HG03565 (cell line): ENCODE measurements at regions not wholly inside any gene's neighbourhood (a gene's known extent, or its start where the extent isn't known, plus 50 kb on each side); places are given as distances from the start of the nearest gene placed in this dataset.
A peak's percentile ranks its signal among the peaks of the same experiment; 100 is the strongest.
"Not testable (repeated sequence)": the region's sequence is repeated elsewhere in the genome, so short reads cannot be mapped to it uniquely, and the experiment has no call there.

Experiments
- ATAC-seq: cut with Tn5 transposase; IDR thresholded peaks from one replicate; pipeline ENCODE4 v1.9.1; 2021; ENCODE audit warnings: mild to moderate bottlenecking, moderate library complexity; ENCODE audit not compliant: unreplicated experiment

DNA sequence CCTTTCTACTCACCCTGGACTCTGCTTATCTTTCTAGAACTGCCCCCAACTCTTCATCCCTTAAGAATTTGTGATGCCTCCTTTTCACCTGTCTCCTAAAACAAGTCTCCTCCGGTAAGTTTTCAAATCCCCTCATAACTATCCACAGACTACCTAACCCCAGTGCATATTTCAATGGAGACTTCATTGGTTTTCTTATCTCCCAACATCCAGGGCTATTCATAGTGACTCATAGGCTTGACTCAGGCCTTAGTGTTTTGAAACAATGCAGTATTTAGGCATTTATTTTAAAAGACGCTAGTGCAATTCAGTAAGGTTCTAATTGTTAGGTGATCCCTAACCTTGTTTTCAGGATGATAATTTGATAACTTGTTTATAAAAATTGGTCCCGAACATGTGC lies 399.2 kb downstream of the CPS1 start:
- ATAC-seq = no peak

- no peak for ATAC-seq
These were observed 399.7 kb downstream of the CPS1 start for GRCh38 chr2:210956101-210956500.

DNA sequence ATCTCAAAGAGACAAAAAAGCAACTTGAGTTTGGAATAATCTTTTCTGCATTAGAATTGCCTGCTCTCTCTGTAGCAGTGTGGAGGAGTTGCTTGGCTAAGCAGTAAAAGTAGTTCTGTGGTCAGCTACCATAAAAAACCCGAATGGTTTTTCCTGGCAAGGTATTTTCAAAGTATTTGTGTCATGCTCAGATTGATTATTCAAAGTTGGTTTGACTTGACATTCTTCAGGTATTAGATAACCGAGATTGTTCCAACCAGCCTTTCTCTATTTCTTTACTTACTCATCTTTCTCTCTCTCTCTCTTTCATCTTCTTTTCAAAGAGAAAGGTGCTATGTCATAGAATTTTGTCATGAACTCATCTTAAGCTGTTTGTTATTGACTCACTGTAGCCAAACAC lies 404.9 kb downstream of the CPS1 start:
- ATAC-seq = no peak

DNA sequence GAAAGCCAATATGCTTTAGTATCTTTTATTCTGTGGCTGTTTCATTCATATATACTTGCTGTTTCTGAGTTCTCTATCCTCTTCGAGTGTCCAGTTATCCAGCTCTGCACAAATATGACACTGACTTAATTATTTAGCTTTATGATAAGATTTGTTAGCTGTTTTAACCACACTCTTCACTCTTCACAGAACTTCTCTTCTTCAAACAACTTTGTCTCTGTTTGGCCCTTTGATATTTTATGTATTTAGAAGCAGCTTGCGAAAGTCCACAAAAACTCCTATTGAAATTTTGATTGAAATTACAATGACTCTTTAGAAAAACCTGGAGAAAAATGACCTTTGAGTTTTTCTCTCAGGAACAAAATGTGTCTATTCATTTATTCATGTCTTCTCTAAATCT lies 407.0 kb downstream of the CPS1 start:
- no peak for ATAC-seq

- ATAC-seq = no peak
These were observed 407.9 kb downstream of the CPS1 start for GRCh38 chr2:210964141-210964764.

DNA sequence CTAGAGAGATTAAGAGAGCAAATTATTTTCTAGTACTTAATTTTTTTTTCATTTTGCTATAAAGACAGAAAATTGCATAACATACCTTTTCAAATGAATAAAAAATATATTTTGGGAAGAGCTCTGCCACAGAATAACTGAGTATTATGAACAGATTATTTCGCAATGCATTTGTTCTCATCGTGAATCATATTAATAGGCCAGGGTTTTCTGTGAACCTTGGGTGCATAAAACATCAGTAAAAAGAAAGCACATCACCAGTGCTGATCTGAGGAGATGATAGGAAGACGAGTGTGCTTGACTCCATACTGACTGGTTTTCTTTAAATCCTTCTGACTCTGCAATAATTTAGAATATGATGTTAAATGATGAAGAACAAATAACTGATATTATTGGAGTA lies 409.1 kb downstream of the CPS1 start:
- ATAC-seq = no peak

GRCh38 chr2:210966330-210966729 lies 409.9 kb downstream of the CPS1 start:
- ATAC-seq = no peak

GRCh38 chr2:210971431-210971830 lies 415.0 kb downstream of the CPS1 start:
- no peak for ATAC-seq

DNA sequence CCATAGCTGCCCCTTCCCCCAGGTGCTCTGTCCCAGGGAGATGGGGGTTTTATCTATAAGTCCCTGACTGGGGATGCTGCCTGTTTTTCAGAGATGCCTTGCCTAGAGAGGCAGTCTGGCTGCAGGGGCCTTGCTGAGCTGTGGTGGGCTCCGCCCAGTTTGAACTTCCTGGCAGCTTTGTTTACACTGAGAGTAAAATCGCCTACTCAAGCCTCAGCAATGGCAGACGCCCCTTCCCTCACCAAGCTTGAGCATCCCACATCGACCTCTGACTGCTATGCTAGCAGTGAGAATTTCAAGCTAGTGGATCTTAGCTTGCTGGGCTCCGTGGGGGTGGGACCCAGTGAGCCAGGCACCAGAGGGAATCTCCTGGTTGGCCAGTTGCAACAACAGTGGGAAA lies 430.4 kb downstream of the CPS1 start:
- not testable (repeated sequence) for ATAC-seq

DNA sequence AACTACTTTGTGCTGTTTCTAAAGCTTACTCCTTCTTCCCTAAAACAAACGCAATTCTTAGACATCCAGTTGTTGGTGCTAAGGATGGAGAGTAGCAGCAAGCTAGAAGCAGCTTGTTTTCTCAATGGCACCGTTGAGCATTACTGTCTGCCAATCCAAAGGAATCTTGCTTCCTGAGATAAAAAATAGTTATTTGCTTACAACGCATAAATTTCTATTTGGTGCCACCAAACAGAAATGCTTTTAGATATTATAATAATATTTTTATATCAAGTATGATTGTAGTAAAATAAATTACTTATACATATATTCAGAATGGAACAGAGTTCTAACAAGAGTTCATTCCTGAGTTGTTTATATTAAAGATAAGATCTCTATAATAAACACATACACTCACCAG lies 434.7 kb downstream of the CPS1 start:
- ATAC-seq = no peak

- ATAC-seq = no peak
These were observed 437.7 kb downstream of the CPS1 start for GRCh38 chr2:210994104-210994503.

- ATAC-seq = no peak
These were observed 441.0 kb downstream of the CPS1 start for GRCh38 chr2:210997373-210997772.

DNA sequence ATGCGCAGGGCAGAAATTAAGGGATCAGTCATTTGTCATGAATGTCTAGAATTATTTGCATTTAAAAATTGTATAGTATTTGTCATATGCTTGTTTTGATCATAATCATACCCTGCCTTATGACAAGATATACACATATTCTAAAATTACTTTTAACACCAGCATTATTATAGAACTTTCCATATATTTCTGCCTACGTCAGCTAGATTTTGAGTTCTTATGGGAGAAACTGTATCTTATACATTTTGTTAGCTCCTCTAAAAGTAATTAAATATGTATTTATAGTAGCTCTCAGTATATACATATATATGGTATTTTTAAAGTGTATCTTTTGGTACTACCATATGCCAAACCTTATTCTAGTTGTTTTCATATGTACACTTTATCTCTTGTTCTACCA lies 441.9 kb downstream of the CPS1 start:
- ATAC-seq = no peak

DNA sequence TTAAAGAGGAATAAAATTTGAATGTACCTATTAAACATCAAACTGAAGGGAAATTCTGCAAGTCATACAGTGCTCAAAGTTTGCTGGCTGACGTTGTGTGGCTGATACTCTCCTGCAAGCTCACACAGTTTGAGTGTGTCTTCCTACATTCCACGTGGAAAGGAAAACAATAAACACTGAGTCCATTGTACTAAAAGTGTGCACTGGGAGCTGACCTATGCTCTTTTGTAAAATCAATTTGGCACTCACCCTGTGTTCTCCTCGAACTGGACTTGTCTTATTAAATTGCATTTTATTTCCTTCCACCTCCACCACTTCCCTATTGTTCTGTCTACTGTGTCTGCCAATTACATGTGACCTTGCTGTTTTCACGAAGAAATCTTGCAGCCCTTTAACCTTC lies 458.0 kb downstream of the CPS1 start:
- ATAC-seq = no peak

DNA sequence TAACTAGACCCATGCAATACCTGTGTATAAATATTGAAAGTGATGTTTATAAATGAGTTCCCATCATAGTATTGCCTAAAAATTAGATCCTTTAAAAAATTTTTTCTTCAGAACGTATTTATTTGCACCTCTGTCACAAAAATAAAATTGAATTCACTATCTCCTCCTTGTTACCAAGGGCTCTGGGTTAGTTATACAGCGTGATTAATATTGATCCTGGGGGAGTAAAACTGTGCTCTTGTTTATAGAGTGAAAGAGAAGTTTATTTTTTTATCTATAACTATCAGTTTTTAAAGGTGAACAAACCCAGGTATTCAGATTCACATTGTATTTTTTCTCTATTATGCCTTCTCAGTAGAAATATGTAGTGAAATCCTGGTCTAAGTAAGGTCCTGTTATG lies 458.5 kb downstream of the CPS1 start:
- no peak for ATAC-seq

DNA sequence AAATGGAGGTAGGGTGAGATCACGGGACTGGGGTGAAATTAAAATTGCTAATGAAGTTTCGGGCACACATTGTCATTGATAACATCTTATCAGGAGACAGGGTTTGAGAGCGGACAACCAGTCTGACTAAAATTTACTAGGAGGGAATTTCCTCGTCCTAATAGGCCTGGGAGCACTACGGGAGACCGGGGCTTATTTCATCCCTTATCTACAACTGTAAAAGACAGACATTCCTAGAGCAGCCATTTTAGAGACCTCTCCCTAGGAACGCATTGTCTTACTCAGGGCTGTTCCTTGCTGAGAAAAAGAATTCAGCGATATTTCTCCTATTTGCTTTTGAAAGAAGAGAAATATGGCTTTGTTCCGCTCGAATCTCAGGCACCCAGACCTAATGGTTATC lies 468.7 kb downstream of the CPS1 start:
- ATAC-seq = not testable (repeated sequence)

DNA sequence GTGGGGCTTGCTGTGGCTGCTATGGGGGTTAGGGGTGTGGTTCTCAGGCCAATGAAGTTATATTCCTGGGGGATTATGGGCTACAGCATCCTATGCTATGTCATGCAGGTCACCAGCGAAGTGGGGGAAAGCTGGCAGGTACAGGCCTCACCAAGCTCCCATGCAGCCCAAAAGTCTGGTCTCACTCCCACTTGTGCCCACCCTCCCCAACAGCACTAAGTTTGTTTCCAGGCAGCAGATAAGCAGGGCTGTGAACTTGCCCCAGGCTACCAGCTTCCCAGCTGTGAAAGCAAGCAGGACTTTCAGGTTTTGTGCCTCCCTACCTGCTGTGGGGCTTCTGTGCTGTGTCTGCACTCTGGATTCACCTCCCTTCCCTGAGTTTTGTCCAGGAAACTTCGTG lies 469.7 kb downstream of the CPS1 start:
- no peak for ATAC-seq

- ATAC-seq = no peak
These were observed 471.6 kb downstream of the CPS1 start for GRCh38 chr2:211027976-211028375.

GRCh38 chr2:211033765-211034164 lies 477.4 kb downstream of the CPS1 start:
- peak; percentile 39 for ATAC-seq

GRCh38 chr2:211035548-211036185 lies 479.3 kb downstream of the CPS1 start:
- peak; percentile 68 for ATAC-seq

GRCh38 chr2:211045025-211045424 lies 488.6 kb downstream of the CPS1 start:
- no peak for ATAC-seq

DNA sequence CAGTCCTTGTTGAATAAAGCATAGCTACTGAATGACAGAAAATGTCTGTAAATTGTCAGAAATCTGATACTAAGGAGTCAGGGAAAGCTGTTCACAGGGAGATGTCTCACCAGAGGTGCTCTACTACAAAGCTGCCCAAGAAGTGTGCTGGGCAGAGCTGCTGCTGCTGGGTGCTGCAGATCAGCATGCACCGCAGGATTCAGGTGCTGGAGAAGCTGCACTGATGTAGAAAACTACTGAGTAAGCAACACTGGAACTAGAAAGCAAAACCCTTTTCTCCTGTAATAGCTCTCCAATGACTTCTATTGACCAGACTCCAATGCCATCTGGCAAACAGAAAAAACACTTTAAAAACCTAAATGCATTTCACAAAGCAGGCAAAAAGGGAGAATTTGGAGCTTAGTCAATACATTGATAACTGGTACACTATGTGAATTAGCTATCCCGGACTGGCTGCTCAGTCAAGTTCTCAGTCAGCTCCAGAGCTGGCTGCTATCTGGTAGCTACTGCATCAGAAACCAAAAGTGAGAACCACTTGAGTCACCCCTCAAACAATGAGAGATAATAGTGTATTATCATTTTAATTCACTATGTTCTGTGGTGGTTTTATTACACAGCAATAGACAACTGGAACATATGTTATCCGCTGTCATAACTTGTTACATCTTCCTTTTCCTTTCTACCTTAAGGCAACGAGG lies 493.1 kb downstream of the CPS1 start:
- no peak for ATAC-seq
